Body of pancreas (tissue), 4 donors: ENCODE measurements at regions not wholly inside any gene's neighbourhood (a gene's known extent, or its start where the extent isn't known, plus 50 kb on each side); places are given as distances from the start of the nearest gene placed in this dataset.
"Not testable (repeated sequence)": the region's sequence is repeated elsewhere in the genome, so short reads cannot be mapped to it uniquely, and the experiment has no call there.

Source experiments
- ATAC-seq: fragments of 150-250 bp; one replicate; pipeline ENCODE4 v1.9.1; 2016
- DNase-seq, 4 donors: peaks; one replicate each; pipeline ENCODE4 v3.0.0-alpha.2; 2019
- H3K27ac ChIP-seq, 4 donors: fragments of 200-600 bp; sonication (generic); 1 replicate in 3 of 4; 2 replicates in 1 of 4; pipeline versions ENCODE4 v1.5.1 to v1.6.1; 2016 to 2019; ENCODE audit warnings: mild to moderate bottlenecking in 1 of 4, mixed read lengths in 1 of 4, moderate library complexity in 1 of 4
- H3K27me3 ChIP-seq, 2 donors: fragments of 200-600 bp; sonication (generic); one replicate each; pipeline ENCODE4 v1.6.0; 2016; ENCODE audit warnings: mild to moderate bottlenecking in 1 of 2
- H3K36me3 ChIP-seq, 2 donors: fragments of 200-600 bp; sonication (generic); replicated peaks in 1 of 2; 2 replicates each; pipeline ENCODE4 v1.5.1; 2016; ENCODE audit warnings: low read depth in 2 of 2; ENCODE audit not compliant: insufficient read depth in 1 of 2
- H3K4me1 ChIP-seq: fragments of 200-600 bp; sonication (generic); one replicate; pipeline ENCODE4 v1.6.0; 2016
- H3K4me3 ChIP-seq, 2 donors: fragments of 200-600 bp; sonication (generic); 1 replicate in 1 of 2; 2 replicates in 1 of 2; pipeline ENCODE4 v1.5.1; 2016 to 2019
- H3K9me3 ChIP-seq, 3 donors: fragments of 200-600 bp; sonication (generic); 1 replicate in 2 of 3; 2 replicates in 1 of 3; pipeline ENCODE4 v1.5.1; 2016
- CTCF ChIP-seq, 7 experiments: fragments of 450-650 bp in 4 of 7; fragments of 200-600 bp in 3 of 7; sonication (generic) in 3 of 7; IDR thresholded peaks; one replicate each; pipeline ENCODE4 v1.5.1; 2016 to 2019; ENCODE audit warnings: antibody characterized with exemption in 7 of 7
- POLR2A ChIP-seq, 3 donors: fragments of 450-650 bp; IDR thresholded peaks; one replicate each; pipeline ENCODE4 v1.6.1; 2016; ENCODE audit warnings: antibody characterized with exemption in 3 of 3, mild to moderate bottlenecking in 2 of 3
- WGBS, 2 donors: methylation state at CpG; one replicate each; pipeline ENCODE4 v1.1.5; 2017; 5-methylcytosine and 5-hydroxymethylcytosine counted together
- intact Hi-C: fragments of 100-400 bp; cut with DNase I; formaldehyde crosslinking; loops from one replicate; pipeline ENCODE4 v1.15.1; 2023

GRCh38 chr2:49714454-49714853, 560.1 kb upstream of the FSHR start:
- DNase-seq (no peak), ATAC-seq (no peak)
- Histone ChIP-seq H3K36me3 (no peaks in the 10 kb centered on the region), H3K4me1 (peaks cover 7% of the 10 kb centered on the region), H3K9me3 (no peaks in the 10 kb centered on the region), H3K27me3 (no peaks in the 10 kb centered on the region), H3K4me3 (no peak overlapping the region), H3K27ac (no peak overlapping the region)
- 45 to 72% methylated on average over 2 of the region's 2 CpGs for WGBS, 2 donors
- intact Hi-C loops = no loop called here
- TF ChIP-seq CTCF (IDR thresholded peaks at IDR 0.05) (no peak), POLR2A (IDR thresholded peaks at IDR 0.05) (no peak)

- ATAC-seq = no peak
- no peak overlapping the region for H3K4me3 ChIP-seq
- H3K27me3 ChIP-seq = no peaks in the 10 kb centered on the region
- no peaks in the 10 kb centered on the region for H3K36me3 ChIP-seq
- H3K9me3 ChIP-seq = no peaks in the 10 kb centered on the region
- TF ChIP-seq CTCF (IDR thresholded peaks at IDR 0.05) (no peak), POLR2A (IDR thresholded peaks at IDR 0.05) (no peak)
- intact Hi-C loops = no loop called here
- H3K4me1 ChIP-seq = no peaks in the 10 kb centered on the region
- 72 to 86% methylated on average over 3 of the region's 3 CpGs for WGBS, 2 donors
- H3K27ac ChIP-seq = no peak overlapping the region
- DNase-seq = no peak
These were observed 548.4 kb upstream of the FSHR start for GRCh38 chr2:49702740-49703139.

- Histone ChIP-seq H3K27ac (no peak overlapping the region), H3K4me3 (no peak overlapping the region), H3K27me3 (no peaks in the 10 kb centered on the region), H3K9me3 (no peaks in the 10 kb centered on the region), H3K36me3 (no peaks in the 10 kb centered on the region), H3K4me1 (no peaks in the 10 kb centered on the region)
- TF ChIP-seq CTCF (IDR thresholded peaks at IDR 0.05) = no peak
- TF ChIP-seq POLR2A (IDR thresholded peaks at IDR 0.05) = no peak
- DNase-seq (no peak), ATAC-seq (no peak)
- intact Hi-C loops = no loop called here
These were observed 539.6 kb upstream of the FSHR start for GRCh38 chr2:49693961-49694360.

GRCh38 chr2:49692022-49692421, 537.7 kb upstream of the FSHR start:
- DNase-seq, H3K4me3 ChIP-seq, H3K36me3 ChIP-seq, intact Hi-C loops, H3K9me3 ChIP-seq, H3K27ac ChIP-seq, H3K4me1 ChIP-seq, ATAC-seq, H3K27me3 ChIP-seq: not testable (repeated sequence)
- WGBS, 2 donors = 88 to 90% methylated on average over 2 of the region's 2 CpGs

GRCh38 chr2:49687918-49688317, 533.6 kb upstream of the FSHR start:
- TF ChIP-seq POLR2A (IDR thresholded peaks at IDR 0.05) = no peak
- TF ChIP-seq CTCF (IDR thresholded peaks at IDR 0.05) = peak in 6 of 7 experiments; percentile 20 to 40 (median 32)
- Histone ChIP-seq H3K4me1 (no peaks in the 10 kb centered on the region), H3K9me3 (no peaks in the 10 kb centered on the region), H3K27me3 (no peaks in the 10 kb centered on the region), H3K4me3 (no peak overlapping the region), H3K36me3 (no peaks in the 10 kb centered on the region), H3K27ac (no peak overlapping the region)
- intact Hi-C loops = no loop called here
- ATAC-seq = no peak
- WGBS, 2 donors = 68 to 85% methylated on average over 1 of the region's 1 CpG
- no peak for DNase-seq
